NCI-H524 (cell line): ENCODE measurements at regions not wholly inside any gene's neighbourhood (a gene's known extent, or its start where the extent isn't known, plus 50 kb on each side); places are given as distances from the start of the nearest gene placed in this dataset.
A peak's percentile ranks its signal among the peaks of the same experiment; 100 is the strongest.

Source experiments
- DNase-seq, 2 experiments: peaks; one replicate each; lab custom pipeline; 2025; lab: John Stamatoyannopoulos, UW

GRCh38 chr1:88376421-88376820, 307.7 kb upstream of the PKN2 start:
- DNase-seq = no peak

DNA sequence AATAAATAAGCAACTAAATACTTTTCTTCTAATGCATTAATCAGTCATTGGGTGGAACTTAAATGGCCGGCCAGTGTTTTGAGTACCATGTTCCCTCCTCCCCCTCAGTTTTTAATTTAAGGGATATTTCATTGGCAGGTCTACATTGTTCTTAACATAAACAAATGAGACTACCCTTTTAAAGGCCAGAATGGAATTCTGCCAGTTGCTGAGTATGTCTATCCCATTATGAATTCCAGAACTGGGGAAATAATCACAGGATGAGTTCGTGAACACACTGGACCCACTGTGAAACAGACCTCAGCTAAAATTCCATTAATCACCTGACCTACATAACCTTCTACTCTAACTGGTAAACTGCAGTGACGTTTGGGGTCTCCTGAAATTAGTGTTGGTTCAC, 305.5 kb upstream of the PKN2 start:
- no peak for DNase-seq

- peak in 1 of 2 experiments; percentile 4 for DNase-seq
Measured at GRCh38 chr1:88394958-88395357, 289.1 kb upstream of the PKN2 start.

DNA sequence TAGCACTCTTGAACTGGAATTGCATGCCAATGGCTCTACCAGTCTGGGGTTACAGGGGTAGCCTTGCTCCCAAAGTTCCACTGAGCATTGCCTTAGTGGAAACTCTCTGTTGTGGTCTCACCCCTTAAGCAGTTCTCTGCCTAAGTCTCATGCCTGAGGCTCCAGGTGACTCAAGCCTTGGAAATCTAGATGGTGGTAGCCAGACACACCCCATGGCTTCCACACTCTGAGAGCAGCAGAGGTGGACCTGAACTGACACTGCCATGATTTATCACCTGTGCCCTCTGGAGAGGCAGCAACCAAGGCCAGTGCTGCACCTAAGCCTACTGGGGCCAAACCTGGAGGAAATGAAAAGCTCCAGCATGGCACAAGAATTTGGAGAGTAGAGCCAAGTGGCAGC, 285.7 kb upstream of the PKN2 start:
- DNase-seq = no peak

- no peak for DNase-seq
Measured at GRCh38 chr1:88399690-88400089, 284.4 kb upstream of the PKN2 start.

GRCh38 chr1:88401313-88401712, 282.8 kb upstream of the PKN2 start:
- no peak for DNase-seq

GRCh38 chr1:88404582-88404981, 279.5 kb upstream of the PKN2 start:
- DNase-seq = no peak

DNA sequence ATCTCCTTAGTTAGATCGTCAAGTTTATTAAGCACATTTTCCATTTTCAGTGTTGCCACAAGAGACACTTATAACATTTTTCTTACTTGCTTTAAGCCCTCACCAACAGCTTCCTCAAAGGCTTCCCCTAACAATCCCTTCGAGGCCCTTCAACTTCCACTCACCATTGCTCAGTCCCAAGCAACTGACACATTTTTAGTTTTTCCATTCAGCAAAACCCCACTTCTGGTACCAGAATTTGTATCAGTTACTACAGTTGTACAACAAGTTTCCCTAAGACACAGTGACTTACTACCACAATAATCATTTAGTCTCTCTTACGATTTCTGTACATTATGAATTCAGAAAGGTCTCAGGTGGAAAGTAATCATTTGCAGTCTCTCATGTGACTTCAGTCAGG, 276.8 kb upstream of the PKN2 start:
- DNase-seq = no peak

DNA sequence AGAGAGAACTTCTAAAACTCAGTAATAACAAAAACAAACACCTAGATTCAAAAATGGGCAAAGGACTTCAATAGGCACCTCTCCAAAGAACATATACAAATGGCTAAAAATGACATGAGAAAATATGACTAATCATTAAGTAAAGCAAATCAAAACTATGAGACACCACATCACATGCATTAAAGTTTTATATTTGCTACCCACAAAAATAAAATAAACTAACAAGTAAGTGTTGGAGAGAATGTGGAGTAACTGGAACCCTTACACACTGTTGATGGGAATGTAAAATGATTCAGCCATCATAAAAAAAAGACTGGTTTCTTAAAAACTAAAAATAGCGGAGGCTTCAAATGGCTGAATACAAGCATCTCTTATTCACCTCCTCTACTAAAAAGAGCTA, 262.1 kb upstream of the PKN2 start:
- no peak for DNase-seq

- no peak for DNase-seq
Measured at GRCh38 chr1:88433556-88433955, 250.5 kb upstream of the PKN2 start.

- DNase-seq = no peak
Measured at GRCh38 chr1:88434836-88435235, 249.2 kb upstream of the PKN2 start.

DNA sequence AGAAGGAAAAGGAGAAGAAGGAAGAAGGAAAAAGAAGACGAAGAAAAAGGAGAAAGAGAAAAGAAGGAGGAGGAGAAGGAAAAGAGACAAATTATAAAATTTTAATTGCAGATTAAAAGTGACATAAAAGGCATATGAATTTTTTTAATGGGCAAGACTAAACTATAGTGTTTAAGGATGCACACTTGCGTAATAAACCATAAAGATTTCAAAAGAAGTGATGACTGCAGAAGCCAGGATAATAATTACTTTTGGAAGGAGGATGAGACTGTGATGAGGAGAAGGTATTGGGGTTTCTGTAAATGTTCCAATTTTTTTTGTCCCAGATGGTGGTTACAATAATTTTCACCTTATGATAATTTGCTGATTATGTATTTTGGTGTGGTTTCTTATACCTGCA, 243.1 kb upstream of the PKN2 start:
- no peak for DNase-seq

DNA sequence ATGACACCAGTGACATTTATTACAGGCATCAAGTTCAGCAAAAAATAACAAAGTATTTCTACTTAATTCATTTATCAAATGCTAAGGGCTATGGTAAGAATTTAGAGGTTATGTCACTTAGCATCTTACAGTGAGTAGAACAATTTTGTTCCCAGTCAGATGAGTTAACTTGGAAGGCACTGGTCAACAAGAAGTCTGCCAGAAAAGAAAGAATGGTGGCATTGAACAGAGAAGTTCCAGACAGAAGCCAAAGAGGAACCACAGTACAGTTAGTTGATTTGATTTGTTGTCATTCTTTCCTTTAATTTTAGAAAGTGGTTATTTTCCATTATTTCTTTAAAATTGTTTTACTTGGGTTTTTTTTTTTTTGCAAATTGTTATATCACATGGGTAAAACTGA, 232.2 kb upstream of the PKN2 start:
- no peak for DNase-seq

GRCh38 chr1:88453295-88453694, 230.8 kb upstream of the PKN2 start:
- DNase-seq = no peak

GRCh38 chr1:88454781-88455180, 229.3 kb upstream of the PKN2 start:
- no peak for DNase-seq

GRCh38 chr1:88455621-88456256, 228.3 kb upstream of the PKN2 start:
- DNase-seq = no peak

DNA sequence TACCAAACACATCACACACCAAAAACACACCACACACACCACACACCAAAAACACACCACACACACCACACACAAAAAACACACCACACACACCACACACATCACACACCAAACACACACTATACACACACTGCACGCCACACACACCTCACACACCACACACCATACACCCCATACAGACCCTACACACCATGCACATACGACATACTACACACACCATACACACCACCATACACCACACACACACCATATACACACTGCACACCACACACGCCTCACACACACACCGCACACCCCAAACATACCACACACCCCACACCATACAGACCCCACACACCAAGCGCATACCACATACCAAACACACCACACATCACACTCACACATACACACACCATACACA, 226.9 kb upstream of the PKN2 start:
- DNase-seq = no peak

GRCh38 chr1:88461007-88461406, 223.1 kb upstream of the PKN2 start:
- DNase-seq = no peak

- no peak for DNase-seq
Measured at GRCh38 chr1:88462096-88462487, 222.0 kb upstream of the PKN2 start.

DNA sequence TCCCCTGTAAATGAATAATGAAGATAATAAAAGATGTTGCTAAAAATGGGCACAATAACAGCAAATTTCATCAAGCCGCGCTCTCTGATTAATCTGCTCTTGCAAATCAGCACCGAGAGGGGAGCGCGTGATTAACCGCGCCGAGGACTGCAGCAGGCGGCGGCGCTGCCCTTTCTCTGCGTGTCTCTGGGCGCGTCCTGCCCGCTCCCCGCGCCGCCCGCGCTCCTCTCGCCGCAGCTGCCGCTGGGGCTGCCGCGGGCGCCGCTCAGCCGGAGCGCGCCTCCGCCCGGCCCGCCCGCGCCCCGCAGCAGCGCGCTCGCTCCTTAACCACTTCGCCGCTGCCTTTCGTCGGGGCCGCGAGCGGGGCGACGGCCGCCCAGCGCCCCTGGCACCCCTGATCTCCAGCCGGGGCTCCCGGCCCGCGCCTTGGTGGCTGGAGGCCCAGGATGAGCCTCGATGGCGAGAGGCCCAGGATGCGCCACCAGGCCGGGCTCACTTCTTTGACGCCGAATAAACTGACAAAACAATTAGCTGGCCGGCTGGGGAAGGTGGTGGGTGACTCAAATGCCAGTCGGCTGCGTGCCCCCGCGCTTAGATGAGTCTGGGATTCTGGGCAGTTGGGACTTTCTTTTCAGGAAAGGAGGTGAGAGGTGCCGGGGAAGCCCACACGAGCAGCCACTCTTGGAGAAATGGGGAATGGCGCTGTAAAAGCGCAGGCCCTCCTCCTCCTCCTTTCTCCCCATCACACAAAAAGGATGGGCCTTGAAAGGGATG, 221.4 kb upstream of the PKN2 start:
- DNase-seq = peak; percentile 11 to 67

DNA sequence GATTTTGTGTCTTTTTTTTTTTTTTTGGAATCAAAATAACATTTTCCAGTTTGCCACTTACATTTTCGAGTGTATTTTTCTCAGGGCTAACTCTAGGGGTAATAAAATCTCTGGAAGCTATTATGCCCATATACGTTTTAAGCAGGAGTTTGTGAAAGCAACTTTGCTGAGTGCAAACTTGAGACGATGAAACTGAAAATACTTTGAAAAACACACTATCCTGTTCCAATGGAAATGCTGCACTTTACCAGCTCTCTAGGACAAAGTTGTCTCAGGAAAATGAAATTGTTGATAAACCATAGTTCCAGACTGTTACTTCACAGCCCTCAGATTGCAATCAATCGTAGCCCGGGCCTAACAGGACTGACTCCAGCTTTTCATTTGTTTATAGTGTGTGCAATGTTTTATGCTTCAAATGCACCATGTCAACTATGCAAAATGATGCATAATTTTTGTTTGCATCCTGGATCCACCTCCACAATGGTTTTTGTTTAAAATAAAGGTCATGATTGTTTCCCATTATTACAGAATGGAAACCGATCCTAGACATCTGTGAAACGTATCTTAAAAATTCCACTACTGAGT, 220.6 kb upstream of the PKN2 start:
- no peak for DNase-seq

GRCh38 chr1:88466011-88466410, 218.1 kb upstream of the PKN2 start:
- no peak for DNase-seq

DNA sequence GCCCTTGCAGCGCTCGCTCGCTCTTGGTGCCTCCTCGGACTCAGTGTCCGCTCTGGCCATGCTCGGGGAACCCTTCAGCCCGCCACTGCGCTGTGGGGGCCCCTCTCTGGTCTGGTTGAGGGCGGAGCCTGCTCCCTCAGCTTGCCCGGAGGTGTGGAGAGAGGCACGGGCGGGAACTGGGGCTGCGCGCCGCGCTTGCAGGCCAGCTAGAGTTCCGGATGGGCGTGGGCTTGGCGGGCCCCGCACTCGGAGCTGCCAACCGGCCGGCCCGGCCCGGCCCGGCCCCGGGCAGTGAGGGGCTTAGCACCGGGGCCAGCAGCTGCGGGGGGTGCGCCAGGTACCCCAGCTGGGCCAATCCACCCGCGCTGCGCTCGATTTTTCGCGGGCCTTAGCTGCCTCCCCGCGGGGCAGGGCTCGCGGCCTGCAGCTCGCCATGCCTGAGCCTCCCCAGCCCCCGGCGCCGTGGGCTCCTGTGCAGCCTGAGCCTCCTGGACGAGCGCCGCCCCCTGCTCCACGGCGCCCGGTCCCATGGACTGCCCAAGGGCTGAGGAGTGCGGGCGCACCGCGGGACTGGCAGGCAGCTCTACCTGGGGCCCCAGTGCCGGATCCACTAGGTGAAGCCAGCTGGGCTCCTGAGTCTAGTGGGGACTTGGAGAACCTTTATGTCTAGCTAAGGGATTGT, 217.0 kb upstream of the PKN2 start:
- no peak for DNase-seq
